GM18498 (cell line): ENCODE measurements at regions not wholly inside any gene's neighbourhood (a gene's known extent, or its start where the extent isn't known, plus 50 kb on each side); places are given as distances from the start of the nearest gene placed in this dataset.

Experiments used
- ATAC-seq: cut with Tn5 transposase; IDR thresholded peaks from one replicate; pipeline ENCODE4 v1.9.1; 2021; ENCODE audit warnings: mild to moderate bottlenecking, moderate library complexity; ENCODE audit not compliant: unreplicated experiment

GRCh38 chr10:130751851-130752250, 559.7 kb downstream of the TCERG1L start:
- no peak for ATAC-seq

- ATAC-seq = no peak
Observed at GRCh38 chr10:130756651-130757050, 554.9 kb downstream of the TCERG1L start.

- no peak for ATAC-seq
Observed at GRCh38 chr10:130757271-130757670, 554.2 kb downstream of the TCERG1L start.

- ATAC-seq = no peak
Observed at GRCh38 chr10:130757821-130758489, 553.6 kb downstream of the TCERG1L start.

DNA sequence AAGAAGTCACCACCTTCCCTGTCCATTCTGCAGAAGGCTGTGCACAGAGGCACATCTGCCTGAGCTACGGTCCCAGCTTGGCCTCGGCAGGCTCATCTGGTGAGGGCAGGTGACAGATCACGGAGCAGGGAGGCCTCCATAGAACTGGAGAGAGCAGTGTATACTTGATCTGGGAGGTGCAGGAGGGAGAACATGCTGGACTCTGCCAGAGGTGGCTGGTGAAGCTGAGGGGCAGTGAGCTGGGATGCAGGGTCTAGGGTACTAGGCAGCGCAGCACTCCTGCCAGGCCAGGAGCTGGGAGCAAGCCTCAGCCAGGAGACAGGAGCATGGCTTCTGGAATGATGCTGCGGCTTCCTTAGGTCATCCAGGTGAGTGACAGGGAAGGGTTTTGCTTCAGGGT, 553.0 kb downstream of the TCERG1L start:
- ATAC-seq = no peak

DNA sequence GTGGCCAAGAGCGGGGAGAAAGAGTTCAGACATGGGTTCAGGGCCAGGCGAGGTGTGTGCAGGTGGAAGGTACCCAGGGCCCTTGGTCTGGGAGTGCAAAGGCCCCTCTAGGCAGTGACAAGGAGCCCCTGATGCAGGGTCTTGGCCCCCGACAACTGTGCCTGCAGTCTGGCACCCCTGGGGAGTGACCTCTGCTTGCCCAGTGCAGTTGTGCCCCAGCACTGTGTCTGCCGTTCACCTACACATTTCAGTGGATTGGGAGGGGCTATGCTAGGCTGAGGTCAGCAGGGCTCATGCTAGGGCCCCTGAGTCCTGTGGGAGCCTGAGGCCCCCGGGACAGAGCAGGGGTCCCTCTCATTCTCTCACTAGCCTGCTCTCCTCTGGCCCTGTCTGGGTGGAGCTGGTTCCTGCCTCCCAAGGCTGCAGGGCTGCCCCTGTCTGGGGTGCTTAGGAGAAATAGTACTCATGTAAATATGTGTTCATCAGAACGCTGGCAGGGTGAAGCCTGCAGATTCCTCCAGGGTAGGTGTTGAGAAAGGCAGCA, 550.4 kb downstream of the TCERG1L start:
- ATAC-seq = no peak

DNA sequence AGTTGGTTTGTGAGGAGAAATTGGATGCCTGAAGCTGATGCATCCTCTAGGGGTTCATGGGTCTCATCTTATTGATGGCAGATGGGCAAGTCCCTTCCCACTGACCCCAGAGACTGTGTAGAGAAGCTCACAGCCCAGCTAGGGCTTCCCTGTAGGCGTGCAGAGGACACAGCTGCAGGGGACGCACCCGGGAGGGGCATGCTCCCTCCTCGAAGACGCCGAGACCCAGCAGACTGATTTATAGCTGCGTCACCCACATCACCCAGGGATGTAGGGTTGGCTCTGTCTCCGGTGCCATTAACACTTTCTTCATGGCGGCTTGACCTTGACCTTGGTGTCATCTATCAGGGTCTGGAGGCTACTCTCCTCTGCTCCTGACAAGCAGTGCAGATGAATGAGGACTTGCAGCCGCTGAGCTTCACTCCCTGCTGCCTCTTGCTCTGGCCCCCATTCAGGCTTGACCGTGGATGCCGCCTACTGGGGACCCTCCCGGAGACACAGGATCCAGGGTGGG, 549.7 kb downstream of the TCERG1L start:
- no peak for ATAC-seq

DNA sequence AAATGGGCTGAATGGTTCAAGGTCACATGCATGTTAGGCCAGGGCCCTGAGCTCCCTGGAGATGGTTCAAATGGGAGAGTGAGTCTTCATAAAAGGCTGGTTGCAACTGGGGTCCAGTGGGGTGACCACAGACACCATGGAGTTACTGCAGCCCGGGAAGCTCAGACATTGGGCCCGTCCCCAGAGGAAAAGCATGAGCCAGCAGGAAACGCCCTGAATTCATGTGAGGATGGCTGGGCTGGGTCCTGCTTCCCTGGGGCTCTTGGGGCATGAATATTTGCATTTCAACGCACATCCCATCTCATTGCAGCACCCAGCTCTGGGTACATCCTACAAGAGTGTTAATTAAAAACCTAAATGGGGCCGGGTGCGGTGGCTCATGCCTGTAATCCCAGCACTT, 549.0 kb downstream of the TCERG1L start:
- ATAC-seq = no peak

DNA sequence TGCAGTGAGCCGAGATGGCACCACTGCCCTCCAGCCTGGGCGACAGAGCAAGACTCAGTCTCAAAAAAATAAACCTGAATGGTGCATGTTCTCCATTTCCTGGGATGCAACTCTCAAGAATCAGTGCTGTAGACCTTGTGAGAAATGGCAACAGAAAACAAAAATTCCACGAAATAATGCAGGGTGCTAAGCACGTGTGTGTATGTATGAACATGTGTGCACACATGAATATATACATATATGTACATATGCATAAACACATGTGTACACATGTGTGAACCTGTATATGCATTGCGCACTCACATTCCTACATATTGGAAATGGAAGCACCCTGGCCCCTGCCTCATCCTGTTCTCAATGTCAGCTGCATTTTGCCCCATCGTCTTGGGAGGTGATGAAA, 548.5 kb downstream of the TCERG1L start:
- no peak for ATAC-seq

GRCh38 chr10:130763491-130763890, 548.0 kb downstream of the TCERG1L start:
- no peak for ATAC-seq

- ATAC-seq = no peak
Observed at GRCh38 chr10:130764651-130765050, 546.9 kb downstream of the TCERG1L start.

DNA sequence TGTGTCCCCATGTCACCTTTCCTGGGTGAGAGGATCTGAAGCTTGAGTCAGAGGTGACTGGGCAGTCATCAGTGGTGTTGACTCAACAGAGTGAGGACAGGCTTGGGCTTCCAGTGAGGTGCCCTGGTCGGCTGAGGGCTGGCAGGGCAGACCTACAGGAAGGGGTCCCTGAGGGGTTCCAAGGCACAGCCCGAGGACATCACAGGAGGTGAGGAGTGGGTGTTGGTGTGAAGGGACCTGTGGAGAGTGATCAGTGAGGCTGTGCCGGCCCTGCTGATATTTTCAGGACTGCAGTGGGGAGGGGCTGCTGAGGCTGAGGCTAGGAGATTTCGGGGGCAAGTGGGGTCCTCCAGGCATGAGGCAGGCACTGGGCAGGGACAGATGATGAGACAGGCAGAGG, 545.5 kb downstream of the TCERG1L start:
- no peak for ATAC-seq

GRCh38 chr10:130767116-130767730, 544.3 kb downstream of the TCERG1L start:
- ATAC-seq = no peak

- ATAC-seq = no peak
Observed at GRCh38 chr10:130769146-130770017, 542.1 kb downstream of the TCERG1L start.

- no peak for ATAC-seq
Observed at GRCh38 chr10:130770018-130770630, 541.4 kb downstream of the TCERG1L start.

DNA sequence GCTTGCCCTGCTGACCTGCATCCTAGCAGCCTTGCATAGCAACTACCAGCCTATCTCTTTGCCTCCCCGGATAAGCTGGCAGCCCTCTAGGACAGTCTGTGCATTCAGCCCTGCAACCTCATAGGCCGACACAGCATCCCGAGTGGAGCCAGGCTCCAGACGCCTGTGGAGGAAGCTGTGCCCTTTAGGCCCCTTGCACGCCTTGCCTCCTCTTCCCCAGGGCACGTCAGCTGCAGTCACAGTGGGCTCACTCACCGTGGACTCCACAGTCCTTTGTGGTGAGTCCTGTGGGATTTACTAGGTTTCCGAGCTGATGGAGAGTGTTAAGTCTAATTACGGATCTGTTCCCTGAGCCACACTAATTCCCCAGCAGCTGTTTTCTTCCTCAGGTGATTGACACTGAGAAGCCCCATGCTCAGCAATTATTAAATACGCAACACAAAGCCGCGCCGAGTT, 540.0 kb downstream of the TCERG1L start:
- ATAC-seq = no peak

GRCh38 chr10:130772056-130772455, 539.5 kb downstream of the TCERG1L start:
- ATAC-seq = no peak

- ATAC-seq = no peak
Observed at GRCh38 chr10:130772676-130773075, 538.8 kb downstream of the TCERG1L start.

- ATAC-seq = no peak
Observed at GRCh38 chr10:130773941-130774340, 537.6 kb downstream of the TCERG1L start.

DNA sequence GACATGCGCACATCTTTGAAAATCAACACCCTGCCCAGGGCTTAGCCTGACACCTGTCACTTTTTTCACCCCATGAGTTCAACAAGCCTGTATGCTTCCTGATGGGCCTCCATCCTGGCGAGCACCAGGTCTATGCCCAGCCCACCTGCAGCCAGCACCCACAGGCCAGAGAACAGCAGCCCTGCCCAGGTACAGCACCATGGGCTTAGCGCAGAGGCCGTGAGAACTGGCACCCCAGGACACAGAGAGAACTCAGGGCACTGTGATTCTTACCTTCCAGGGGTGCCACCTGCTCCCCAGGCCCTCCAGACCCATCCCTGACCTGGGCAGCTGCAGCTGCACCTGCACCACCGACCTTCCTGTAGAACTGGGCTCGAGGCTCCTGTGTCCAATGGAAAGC, 536.6 kb downstream of the TCERG1L start:
- no peak for ATAC-seq

- no peak for ATAC-seq
Observed at GRCh38 chr10:130775311-130775710, 536.2 kb downstream of the TCERG1L start.
